IMR-90 (cell line): ENCODE measurements at regions not wholly inside any gene's neighbourhood (a gene's known extent, or its start where the extent isn't known, plus 50 kb on each side); places are given as distances from the start of the nearest gene placed in this dataset.

ENCODE experiments used
- ATAC-seq: fragments of 200-7000 bp; cut with Tn5 transposase; 2 replicates; pipeline ENCODE4 v1.9.1; 2020; ENCODE audit warnings: low read depth, mild to moderate bottlenecking, moderate library complexity
- BruUV-seq: library from RNA; stranded (reverse); fragments of 400-500 nt; replicated peaks from 2 replicates; lab custom pipeline; 2021; lab: Mats Ljungman, UMichigan
- CTCF ChIA-PET: fragments of 300-600 bp; formaldehyde crosslinking; extraction: SDS; loops from one replicate; lab custom pipeline; 2021; ENCODE audit warnings: antibody characterized with exemption; lab: Yijun Ruan, JAX
- POLR2A ChIA-PET: fragments of 300-600 bp; sonication (Branson Sonifier 250); formaldehyde crosslinking; loops from one replicate; lab custom pipeline; 2022; ENCODE audit warnings: antibody characterized with exemption; ENCODE audit not compliant: unreplicated experiment; lab: Charles Lee
- DNase-seq: peaks from one replicate; pipeline ENCODE4 v3.0.0; 2013
- H2AFZ ChIP-seq: replicated peaks from 2 replicates; pipeline ENCODE3; 2013; ENCODE audit warnings: low read length, mild to moderate bottlenecking; ENCODE audit not compliant: poor library complexity
- H2AK5ac ChIP-seq: 2 replicates; pipeline ENCODE4 v1.6.1; 2013; ENCODE audit warnings: low read depth, low read length, inconsistent platforms
- H2AK9ac ChIP-seq: replicated peaks from 2 replicates; pipeline ENCODE3; 2013; ENCODE audit warnings: mild to moderate bottlenecking, low read depth, low read length, moderate library complexity; ENCODE audit not compliant: poor library complexity
- H2BK120ac ChIP-seq: 2 replicates; pipeline ENCODE4 v1.6.1; 2013; ENCODE audit warnings: low read depth, low read length, inconsistent platforms
- H2BK15ac ChIP-seq: 3 replicates; pipeline ENCODE4 v1.6.1; 2013; ENCODE audit warnings: low read depth, low read length, inconsistent platforms
- H2BK20ac ChIP-seq: 2 replicates; pipeline ENCODE4 v1.6.1; 2013; ENCODE audit warnings: low read depth, mild to moderate bottlenecking, inconsistent platforms, low read length, moderate library complexity
- H2BK5ac ChIP-seq: 2 replicates; pipeline ENCODE4 v1.6.1; 2013; ENCODE audit warnings: mild to moderate bottlenecking, low read depth, low read length, inconsistent platforms; ENCODE audit not compliant: poor library complexity, severe bottlenecking
- H3K14ac ChIP-seq: replicated peaks from 2 replicates; pipeline ENCODE4 v1.6.1; 2013; ENCODE audit warnings: low read depth, low read length, inconsistent platforms
- H3K18ac ChIP-seq: 2 replicates; pipeline ENCODE4 v1.6.1; 2013; ENCODE audit warnings: low read depth, low read length, control low read depth
- H3K23ac ChIP-seq: 2 replicates; pipeline ENCODE4 v1.6.1; 2013; ENCODE audit warnings: low read depth, low read length, inconsistent platforms
- H3K27ac ChIP-seq: 2 replicates; pipeline ENCODE4 v1.5.1; 2013; ENCODE audit warnings: mild to moderate bottlenecking, control low read depth, low read length; ENCODE audit not compliant: insufficient read depth
- H3K27me3 ChIP-seq: 2 replicates; pipeline ENCODE4 v1.6.1; 2013; ENCODE audit warnings: low read length; ENCODE audit not compliant: control insufficient read depth, insufficient read depth
- H3K36me3 ChIP-seq: 2 replicates; pipeline ENCODE4 v1.6.1; 2013; ENCODE audit warnings: low read length, mixed read lengths; ENCODE audit not compliant: control insufficient read depth, insufficient read depth
- H3K4ac ChIP-seq: 2 replicates; pipeline ENCODE4 v1.6.1; 2013; ENCODE audit warnings: low read depth, low read length, inconsistent platforms
- H3K4me1 ChIP-seq: 2 replicates; pipeline ENCODE4 v1.6.1; 2013; ENCODE audit warnings: low read length, mixed read lengths; ENCODE audit not compliant: control insufficient read depth, insufficient read depth
- H3K4me2 ChIP-seq: 2 replicates; pipeline ENCODE4 v1.6.1; 2013; ENCODE audit warnings: low read depth, mild to moderate bottlenecking, control low read depth, low read length, moderate library complexity
- H3K4me3 ChIP-seq: 2 replicates; pipeline ENCODE4 v1.5.1; 2013; ENCODE audit warnings: low read depth, mild to moderate bottlenecking, control low read depth, low read length, moderate library complexity; ENCODE audit not compliant: insufficient read depth
- H3K56ac ChIP-seq: 2 replicates; pipeline ENCODE4 v1.6.1; 2013; ENCODE audit warnings: low read length, inconsistent platforms; ENCODE audit not compliant: insufficient read depth; ENCODE audit errors: extremely low read depth
- H3K79me1 ChIP-seq, 2 experiments: 2 replicates each; pipeline ENCODE4 v1.6.1; 2013; ENCODE audit warnings: low read length in 2 of 2, inconsistent platforms in 1 of 2, low read depth in 1 of 2
- H3K9ac ChIP-seq: 2 replicates; pipeline ENCODE4 v1.6.1; 2013; ENCODE audit warnings: low read depth, low read length, control low read depth
- H3K9me1 ChIP-seq: 2 replicates; pipeline ENCODE4 v1.6.1; 2013; ENCODE audit warnings: low read length, inconsistent platforms; ENCODE audit not compliant: insufficient read depth
- H3K9me3 ChIP-seq: 2 replicates; pipeline ENCODE4 v1.6.1; 2013; ENCODE audit warnings: low read length; ENCODE audit not compliant: control insufficient read depth, insufficient read depth
- H4K20me1 ChIP-seq: 2 replicates; pipeline ENCODE4 v1.6.1; 2013; ENCODE audit warnings: low read length, inconsistent platforms; ENCODE audit not compliant: insufficient read depth
- H4K5ac ChIP-seq: 2 replicates; pipeline ENCODE4 v1.6.1; 2013; ENCODE audit warnings: mild to moderate bottlenecking, low read depth, low read length, control low read depth
- H4K8ac ChIP-seq, 2 experiments: 2 replicates each; pipeline ENCODE4 v1.6.1; 2013; ENCODE audit warnings: low read depth in 2 of 2, low read length in 2 of 2, control low read depth in 1 of 2, inconsistent platforms in 1 of 2
- H4K91ac ChIP-seq: 2 replicates; pipeline ENCODE4 v1.6.1; 2013; ENCODE audit warnings: low read depth, low read length, inconsistent platforms; ENCODE audit not compliant: insufficient read depth
- BHLHE40 ChIP-seq: fragments of 150-350 bp; IDR thresholded peaks from 2 replicates; pipeline ENCODE4 v1.6.1; 2016; ENCODE audit warnings: mild to moderate bottlenecking, low read depth, low read length
- CEBPB ChIP-seq: IDR thresholded peaks from 2 replicates; pipeline ENCODE4 v1.6.1; 2012; ENCODE audit warnings: low read depth, low read length, improper control_type of control experiment
- CHD1 ChIP-seq: IDR thresholded peaks from 2 replicates; pipeline ENCODE4 v1.6.1; 2012; ENCODE audit warnings: low read depth, low read length, improper control_type of control experiment
- CTCF ChIP-seq: conservative IDR thresholded peaks from 2 replicates; pipeline ENCODE4 v1.5.1; 2012; ENCODE audit warnings: mild to moderate bottlenecking, low read depth, low read length, improper control_type of control experiment
- ELK1 ChIP-seq: fragments of 150-350 bp; IDR thresholded peaks from 2 replicates; pipeline ENCODE4 v1.6.1; 2016; ENCODE audit warnings: low read depth, mild to moderate bottlenecking, low read length, moderate library complexity, borderline replicate concordance
- FOS ChIP-seq: fragments of 150-350 bp; IDR thresholded peaks from 2 replicates; pipeline ENCODE4 v1.6.1; 2016; ENCODE audit warnings: low read depth, low read length
- MAFK ChIP-seq: IDR thresholded peaks from 2 replicates; pipeline ENCODE4 v1.6.1; 2012; ENCODE audit warnings: low read depth, low read length, improper control_type of control experiment
- MAZ ChIP-seq: IDR thresholded peaks from 2 replicates; pipeline ENCODE4 v1.6.1; 2012; ENCODE audit warnings: low read depth, mild to moderate bottlenecking, low read length, improper control_type of control experiment, moderate library complexity, borderline replicate concordance
- MXI1 ChIP-seq: IDR thresholded peaks from 2 replicates; pipeline ENCODE4 v1.6.1; 2012; ENCODE audit warnings: low read depth, mild to moderate bottlenecking, low read length, moderate library complexity, borderline replicate concordance
- NFE2L2 ChIP-seq: fragments of 150-350 bp; IDR thresholded peaks from 2 replicates; pipeline ENCODE4 v1.6.1; 2016; ENCODE audit warnings: low read depth, mild to moderate bottlenecking, low read length
- POLR2A ChIP-seq: IDR thresholded peaks from 2 replicates; pipeline ENCODE4 v1.6.1; 2012; ENCODE audit warnings: mild to moderate bottlenecking, low read depth, low read length
- RAD21 ChIP-seq: IDR thresholded peaks from 2 replicates; pipeline ENCODE4 v1.6.1; 2012; ENCODE audit warnings: low read length, improper control_type of control experiment
- RCOR1 ChIP-seq: IDR thresholded peaks from 2 replicates; pipeline ENCODE4 v1.6.1; 2012; ENCODE audit warnings: mild to moderate bottlenecking, low read length, improper control_type of control experiment; ENCODE audit not compliant: insufficient replicate concordance
- RFX5 ChIP-seq: IDR thresholded peaks from 2 replicates; pipeline ENCODE4 v1.8.0; 2012; ENCODE audit warnings: low read depth, mild to moderate bottlenecking, low read length, moderate library complexity
- SMC3 ChIP-seq: fragments of 150-350 bp; IDR thresholded peaks from 2 replicates; pipeline ENCODE4 v1.6.1; 2016; ENCODE audit warnings: low read depth, mild to moderate bottlenecking, antibody characterized with exemption, low read length, moderate library complexity
- WGBS, 2 experiments: methylation state at CpG; one replicate each; pipeline versions ENCODE4 v1.1.5 to v1.1.7; 2013; ENCODE audit warnings: missing lambda C conversion rate in 2 of 2; ENCODE audit not compliant: insufficient read length in 1 of 2; ENCODE audit errors: extremely low coverage in 2 of 2; 5-methylcytosine and 5-hydroxymethylcytosine counted together
- dilution Hi-C: fragments of 300-500 bp; cut with HindIII; formaldehyde crosslinking; loops from one replicate; pipeline ENCODE4 v1.14.3; 2018; ENCODE audit warnings: low sequenced_read_pairs; ENCODE audit not compliant: unreplicated experiment
- in situ Hi-C: fragments of 300-500 bp; cut with MboI; formaldehyde crosslinking; loops from 3 replicates; pipeline ENCODE4 v1.14.3; 2019; ENCODE audit warnings: low sequenced_read_pairs, inconsistent platforms, mixed read lengths
- intact Hi-C: fragments of 100-400 bp; cut with micrococcal nuclease; formaldehyde crosslinking; loops from 2 replicates; pipeline ENCODE4 v1.10.0; 2022
- TF ChIP-seq, protein P1 (sequence below): fragments of 150-350 bp; IDR thresholded peaks from 2 replicates; pipeline ENCODE4 v1.6.1; 2017; ENCODE audit warnings: mild to moderate bottlenecking, antibody characterized with exemption, low read length, low read depth

GRCh38 chr15:81061490-81062253 is 60.9 kb downstream of the TLNRD1 start:
- Histone ChIP-seq H2BK20ac (no peak overlapping the region), H3K36me3 (no peaks in the 10 kb centered on the region), H3K27ac (no peak overlapping the region), H3K4me1 (no peaks in the 10 kb centered on the region), H2BK120ac (no peak overlapping the region), H3K56ac (no peak overlapping the region), H3K23ac (no peak overlapping the region), H4K8ac (no peak overlapping the region), H2BK5ac (no peak overlapping the region), H2AK9ac (no peak overlapping the region), H3K27me3 (peaks cover 4% of the 10 kb centered on the region), H3K4me2 (no peak overlapping the region), H4K5ac (no peak overlapping the region), H3K4me3 (no peak overlapping the region), H3K4ac (no peak overlapping the region), H2AK5ac (no peak overlapping the region), H3K9me1 (no peaks in the 10 kb centered on the region), H4K91ac (no peak overlapping the region), H3K79me1 (no peaks in the 10 kb centered on the region), H3K9me3 (peaks cover 2% of the 10 kb centered on the region; the same call in 1 of the 2 replicates), H3K18ac (no peak overlapping the region), H2AFZ (no peak overlapping the region), H3K9ac (no peak overlapping the region), H3K14ac (no peak overlapping the region), H4K20me1 (no peaks in the 10 kb centered on the region), H2BK15ac (no peak overlapping the region)
- DNase-seq (peak; percentile 28), ATAC-seq (no peak)
- intact Hi-C loops: no loop called here
- no CpG with 5 or more reads among the region's 5 CpGs for WGBS, 2 experiments
- dilution Hi-C loops: no loop called here
- CTCF ChIA-PET: interaction anchor here (0.5 kb wide), 1 partner anchor 25 kb away, joined by 4 read pairs; no protein-coding TSS in a partner anchor
- POLR2A ChIA-PET: no interaction called here
- BruUV-seq: no TSS peak
- TF ChIP-seq, protein P1, sequence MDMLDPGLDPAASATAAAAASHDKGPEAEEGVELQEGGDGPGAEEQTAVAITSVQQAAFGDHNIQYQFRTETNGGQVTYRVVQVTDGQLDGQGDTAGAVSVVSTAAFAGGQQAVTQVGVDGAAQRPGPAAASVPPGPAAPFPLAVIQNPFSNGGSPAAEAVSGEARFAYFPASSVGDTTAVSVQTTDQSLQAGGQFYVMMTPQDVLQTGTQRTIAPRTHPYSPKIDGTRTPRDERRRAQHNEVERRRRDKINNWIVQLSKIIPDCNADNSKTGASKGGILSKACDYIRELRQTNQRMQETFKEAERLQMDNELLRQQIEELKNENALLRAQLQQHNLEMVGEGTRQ: no peak
- TF ChIP-seq NFE2L2: no peak
- no peak for TF ChIP-seq RAD21
- no peak for TF ChIP-seq MXI1
- TF ChIP-seq RCOR1: no peak
- no peak for TF ChIP-seq CHD1
- TF ChIP-seq MAFK: no peak
- TF ChIP-seq ELK1: no peak
- TF ChIP-seq SMC3: no peak
- no peak for TF ChIP-seq BHLHE40
- no peak for TF ChIP-seq CEBPB
- TF ChIP-seq FOS: no peak
- no peak for TF ChIP-seq CTCF
- no peak for TF ChIP-seq POLR2A
- TF ChIP-seq MAZ: no peak
- no peak for TF ChIP-seq RFX5
- in situ Hi-C loops: no loop called here
